ENCODE measurements at regions not wholly inside any gene's neighbourhood (a gene's known extent, or its start where the extent isn't known, plus 50 kb on each side); places are given as distances from the start of the nearest gene placed in this dataset.

DNA sequence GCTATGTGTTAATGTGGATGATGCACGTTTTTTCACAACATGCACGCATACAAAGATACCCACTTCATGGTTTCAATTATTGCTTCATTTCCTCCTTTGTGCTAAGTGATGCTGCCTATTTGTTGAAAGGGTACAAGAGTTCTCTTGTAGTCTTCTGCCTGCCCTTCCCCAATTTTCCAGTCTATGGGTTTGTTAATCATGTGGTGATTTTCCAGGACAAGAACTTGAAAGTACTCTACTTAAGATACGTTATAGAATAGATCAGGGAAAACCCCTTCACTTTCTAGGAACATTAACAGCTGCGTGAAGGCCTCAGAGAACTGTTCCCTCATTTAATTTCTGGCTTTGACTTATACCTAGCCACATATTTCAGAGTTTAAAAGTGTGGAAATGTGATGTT lies 52.1 kb upstream of the SLC44A3 start:
- TF ChIP-seq SUZ12 (IDR thresholded peaks at IDR 0.05) (no peak), FOXK2 (IDR thresholded peaks at IDR 0.05) (no peak), FOXM1 (IDR thresholded peaks at IDR 0.05; ENCODE audit: borderline replicate concordance) (no peak), BHLHE40 (IDR thresholded peaks at IDR 0.05; ENCODE audit: borderline replicate concordance) (no peak), ELF4 (IDR thresholded peaks at IDR 0.05) (no peak), TARDBP (IDR thresholded peaks at IDR 0.05) (no peak), SP1 (IDR thresholded peaks at IDR 0.05) (no peak), HDGF (IDR thresholded peaks at IDR 0.05; ENCODE audit: borderline replicate concordance) (no peak), ARNT (IDR thresholded peaks at IDR 0.05) (no peak), FOXA1 (IDR thresholded peaks at IDR 0.05) (no peak), ZNF384 (IDR thresholded peaks at IDR 0.05) (no peak)
- TF ChIP-seq, protein P1, sequence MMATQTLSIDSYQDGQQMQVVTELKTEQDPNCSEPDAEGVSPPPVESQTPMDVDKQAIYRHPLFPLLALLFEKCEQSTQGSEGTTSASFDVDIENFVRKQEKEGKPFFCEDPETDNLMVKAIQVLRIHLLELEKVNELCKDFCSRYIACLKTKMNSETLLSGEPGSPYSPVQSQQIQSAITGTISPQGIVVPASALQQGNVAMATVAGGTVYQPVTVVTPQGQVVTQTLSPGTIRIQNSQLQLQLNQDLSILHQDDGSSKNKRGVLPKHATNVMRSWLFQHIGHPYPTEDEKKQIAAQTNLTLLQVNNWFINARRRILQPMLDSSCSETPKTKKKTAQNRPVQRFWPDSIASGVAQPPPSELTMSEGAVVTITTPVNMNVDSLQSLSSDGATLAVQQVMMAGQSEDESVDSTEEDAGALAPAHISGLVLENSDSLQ (IDR thresholded peaks at IDR 0.05), result no peak
